Fibroblast of lung (primary cell): ENCODE measurements at regions not wholly inside any gene's neighbourhood (a gene's known extent, or its start where the extent isn't known, plus 50 kb on each side); places are given as distances from the start of the nearest gene placed in this dataset.

Experiments used
- DNase-seq, 2 donors: peaks; one replicate each; pipeline versions ENCODE4 v3.0.0 to v3.0.0-alpha.2; 2010; ENCODE audit warnings: low read depth in 2 of 2
- H2AFZ ChIP-seq: 2 replicates; pipeline ENCODE4 v1.5.1; 2012; ENCODE audit warnings: low read length, control low read depth, inconsistent platforms
- H3K27ac ChIP-seq: 2 replicates; pipeline ENCODE4 v1.5.1; 2011; ENCODE audit warnings: low read length, control low read depth; ENCODE audit not compliant: insufficient read depth
- H3K27me3 ChIP-seq: 2 replicates; pipeline ENCODE4 v1.5.1; 2011; ENCODE audit warnings: mild to moderate bottlenecking, low read length; ENCODE audit not compliant: control insufficient read depth, insufficient read depth
- H3K36me3 ChIP-seq: 2 replicates; pipeline ENCODE4 v1.5.1; 2011; ENCODE audit warnings: low read length; ENCODE audit not compliant: control insufficient read depth, insufficient read depth
- H3K4me1 ChIP-seq: 2 replicates; pipeline ENCODE4 v1.5.1; 2011; ENCODE audit warnings: low read length; ENCODE audit not compliant: control insufficient read depth, insufficient read depth; ENCODE audit errors: extremely low read depth
- H3K4me2 ChIP-seq: 2 replicates; pipeline ENCODE4 v1.5.1; 2011; ENCODE audit warnings: low read length, control low read depth; ENCODE audit not compliant: insufficient read depth; ENCODE audit errors: extremely low read depth
- H3K4me3 ChIP-seq, 4 experiments: fragments of 200-600 bp in 1 of 4; sonication (generic) in 1 of 4; replicated peaks in 1 of 4; 2 replicates each; pipeline ENCODE4 v1.5.1; 2011 to 2016; ENCODE audit warnings: low read length in 4 of 4, low read depth in 3 of 4, mild to moderate bottlenecking in 3 of 4, control low read depth in 2 of 4, inconsistent platforms in 1 of 4, mixed read lengths in 1 of 4; ENCODE audit not compliant: insufficient read depth in 1 of 4; ENCODE audit errors: control extremely low read depth in 1 of 4
- H3K79me2 ChIP-seq: 2 replicates; pipeline ENCODE4 v1.5.1; 2012; ENCODE audit warnings: mild to moderate bottlenecking, low read length, inconsistent platforms; ENCODE audit not compliant: control insufficient read depth, insufficient read depth
- H3K9ac ChIP-seq: 2 replicates; pipeline ENCODE4 v1.5.1; 2011; ENCODE audit warnings: mild to moderate bottlenecking, low read length, control low read depth; ENCODE audit not compliant: insufficient read depth
- H3K9me3 ChIP-seq: 2 replicates; pipeline ENCODE4 v1.5.1; 2012; ENCODE audit warnings: low read depth, low read length; ENCODE audit not compliant: control insufficient read depth, insufficient read depth
- H4K20me1 ChIP-seq: 2 replicates; pipeline ENCODE4 v1.5.1; 2011; ENCODE audit warnings: low read length; ENCODE audit not compliant: control insufficient read depth, insufficient read depth; ENCODE audit errors: extremely low read depth
- EZH2 ChIP-seq: IDR thresholded peaks from 2 replicates; pipeline ENCODE4 v1.5.1; 2012; ENCODE audit warnings: low read length, control low read depth, mild to moderate bottlenecking; ENCODE audit errors: missing control alignments
- TF ChIP-seq, protein P1 (sequence below), 2 donors: IDR thresholded peaks in 1 of 2; conservative IDR thresholded peaks in 1 of 2; 1 replicate in 1 of 2; 2 replicates in 1 of 2; pipeline ENCODE4 v1.5.1; 2011 to 2012; ENCODE audit warnings: low read length in 2 of 2, control low read depth in 1 of 2, inconsistent platforms in 1 of 2, low read depth in 1 of 2, mild to moderate bottlenecking in 1 of 2

DNA sequence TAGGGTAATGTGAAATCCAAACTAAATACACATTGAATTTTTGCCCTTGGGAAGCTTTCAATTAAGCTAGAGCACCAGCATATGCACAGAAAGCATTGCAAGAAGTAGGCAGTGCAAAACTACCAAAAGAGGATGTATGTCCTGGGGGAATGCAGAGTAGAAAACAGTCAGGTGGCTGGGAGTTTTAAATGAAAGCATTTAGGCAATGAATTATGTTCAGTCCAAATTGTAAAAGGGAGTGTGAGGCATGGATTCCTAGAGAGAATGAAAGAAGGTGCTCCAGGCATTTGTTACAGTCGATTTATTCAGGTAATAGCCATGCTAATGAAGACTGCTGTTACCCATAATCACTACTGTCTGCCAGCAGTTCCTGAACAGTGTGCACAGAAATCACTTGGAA lies 604.1 kb upstream of the POU3F2 start:
- H3K9ac ChIP-seq: no peak overlapping the region
- no peak overlapping the region for H3K4me2 ChIP-seq
- TF ChIP-seq, protein P1, sequence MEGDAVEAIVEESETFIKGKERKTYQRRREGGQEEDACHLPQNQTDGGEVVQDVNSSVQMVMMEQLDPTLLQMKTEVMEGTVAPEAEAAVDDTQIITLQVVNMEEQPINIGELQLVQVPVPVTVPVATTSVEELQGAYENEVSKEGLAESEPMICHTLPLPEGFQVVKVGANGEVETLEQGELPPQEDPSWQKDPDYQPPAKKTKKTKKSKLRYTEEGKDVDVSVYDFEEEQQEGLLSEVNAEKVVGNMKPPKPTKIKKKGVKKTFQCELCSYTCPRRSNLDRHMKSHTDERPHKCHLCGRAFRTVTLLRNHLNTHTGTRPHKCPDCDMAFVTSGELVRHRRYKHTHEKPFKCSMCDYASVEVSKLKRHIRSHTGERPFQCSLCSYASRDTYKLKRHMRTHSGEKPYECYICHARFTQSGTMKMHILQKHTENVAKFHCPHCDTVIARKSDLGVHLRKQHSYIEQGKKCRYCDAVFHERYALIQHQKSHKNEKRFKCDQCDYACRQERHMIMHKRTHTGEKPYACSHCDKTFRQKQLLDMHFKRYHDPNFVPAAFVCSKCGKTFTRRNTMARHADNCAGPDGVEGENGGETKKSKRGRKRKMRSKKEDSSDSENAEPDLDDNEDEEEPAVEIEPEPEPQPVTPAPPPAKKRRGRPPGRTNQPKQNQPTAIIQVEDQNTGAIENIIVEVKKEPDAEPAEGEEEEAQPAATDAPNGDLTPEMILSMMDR (conservative IDR thresholded peaks at IDR 0.05 in 1 of 2, IDR thresholded peaks at IDR 0.05 in 1 of 2; ENCODE audit: low read depth in 1 of 2, low read length in 2 of 2): no peak
- no peak for TF ChIP-seq EZH2
- no peaks in the 10 kb centered on the region for H3K27me3 ChIP-seq
- no peaks in the 10 kb centered on the region for H3K4me1 ChIP-seq
- H3K79me2 ChIP-seq: no peaks in the 10 kb centered on the region
- no peak for DNase-seq
- H3K4me3 ChIP-seq: no peak overlapping the region
- H3K9me3 ChIP-seq: no peaks in the 10 kb centered on the region
- no peak overlapping the region for H2AFZ ChIP-seq
- no peaks in the 10 kb centered on the region for H4K20me1 ChIP-seq
- no peaks in the 10 kb centered on the region for H3K36me3 ChIP-seq
- no peak overlapping the region for H3K27ac ChIP-seq

DNA sequence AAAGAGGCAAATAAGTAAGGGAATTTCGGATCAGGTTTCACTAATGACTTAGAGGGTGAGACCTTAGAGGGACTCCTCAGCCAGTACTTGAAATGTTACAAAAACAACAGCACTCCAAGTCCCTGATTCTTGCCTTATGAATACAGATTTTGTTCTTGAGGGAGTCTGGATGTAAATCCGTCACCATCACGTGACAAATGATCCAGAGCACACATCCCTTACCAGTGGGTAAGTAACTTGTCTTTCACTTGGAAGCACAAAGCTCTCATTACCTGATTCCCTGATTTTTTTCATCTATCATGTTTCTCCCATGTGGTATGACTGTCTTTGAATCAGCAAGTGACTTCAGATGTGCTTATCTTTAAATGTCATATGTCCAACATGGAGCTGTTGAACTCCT lies 595.3 kb upstream of the POU3F2 start:
- Histone ChIP-seq H4K20me1 (no peaks in the 10 kb centered on the region), H3K4me3 (no peak overlapping the region), H3K9ac (no peak overlapping the region), H2AFZ (no peak overlapping the region), H3K27ac (no peak overlapping the region), H3K79me2 (no peaks in the 10 kb centered on the region), H3K4me2 (no peak overlapping the region), H3K9me3 (no peaks in the 10 kb centered on the region), H3K36me3 (no peaks in the 10 kb centered on the region), H3K4me1 (no peaks in the 10 kb centered on the region), H3K27me3 (no peaks in the 10 kb centered on the region)
- no peak for DNase-seq
- no peak for TF ChIP-seq EZH2
- TF ChIP-seq, protein P1 (conservative IDR thresholded peaks at IDR 0.05 in 1 of 2, IDR thresholded peaks at IDR 0.05 in 1 of 2; ENCODE audit: low read depth in 1 of 2, low read length in 2 of 2): no peak

DNA sequence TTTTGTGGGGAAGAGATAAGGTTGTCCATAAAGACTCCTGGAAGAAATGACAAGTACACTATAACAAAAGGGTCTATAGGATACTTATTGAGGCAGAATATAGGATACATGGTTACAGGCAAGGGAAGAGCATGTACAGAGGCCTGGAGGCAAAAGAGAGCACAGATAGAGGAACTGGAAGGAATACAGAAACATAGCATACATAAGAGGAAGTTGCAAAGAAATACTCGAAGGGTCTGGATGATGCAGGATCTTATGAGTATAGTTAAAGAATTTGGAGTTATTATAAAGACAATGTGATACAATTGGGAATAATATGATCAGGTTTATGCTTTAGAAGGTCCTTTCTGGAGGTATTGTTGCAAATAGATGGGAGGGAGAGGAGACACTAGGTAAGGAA lies 592.7 kb upstream of the POU3F2 start:
- Histone ChIP-seq H3K27ac (no peak overlapping the region), H3K4me2 (no peak overlapping the region), H4K20me1 (no peaks in the 10 kb centered on the region), H3K4me3 (no peak overlapping the region), H3K9ac (no peak overlapping the region), H2AFZ (no peak overlapping the region), H3K27me3 (no peaks in the 10 kb centered on the region), H3K9me3 (no peaks in the 10 kb centered on the region), H3K36me3 (no peaks in the 10 kb centered on the region), H3K79me2 (no peaks in the 10 kb centered on the region), H3K4me1 (no peaks in the 10 kb centered on the region)
- DNase-seq: no peak
- TF ChIP-seq EZH2: no peak
- TF ChIP-seq, protein P1 (conservative IDR thresholded peaks at IDR 0.05 in 1 of 2, IDR thresholded peaks at IDR 0.05 in 1 of 2; ENCODE audit: low read depth in 1 of 2, low read length in 2 of 2): no peak
